ENCODE measurements at regions not wholly inside any gene's neighbourhood (a gene's known extent, or its start where the extent isn't known, plus 50 kb on each side); places are given as distances from the start of the nearest gene placed in this dataset.

DNA sequence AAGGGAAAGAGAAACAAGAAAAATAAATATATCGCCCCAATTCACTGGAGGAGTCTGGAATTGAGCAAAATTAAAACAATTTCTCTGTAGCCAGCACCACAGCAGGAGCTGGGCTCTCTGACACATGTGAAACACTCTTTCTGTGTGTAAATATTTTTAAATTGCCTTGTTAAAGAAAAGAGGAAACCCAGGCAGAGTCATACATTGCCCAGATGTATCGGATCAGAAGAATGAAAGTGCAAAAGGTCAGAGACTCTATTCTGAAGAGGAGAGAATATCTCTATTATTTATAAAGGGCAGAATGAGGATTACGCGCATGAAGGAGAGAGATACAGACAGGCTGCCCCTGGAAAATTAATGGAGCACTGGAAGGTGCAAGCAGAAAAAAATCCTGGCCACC lies 127.0 kb upstream of the MAN1A1 start:
- DNase-seq (ENCODE audit: low read depth), result no peak
- no peak overlapping the region for H3K4me3 ChIP-seq (ENCODE audit: low read depth, low read length)
- in situ Hi-C loops (cut with HindIII; ENCODE audit: low sequenced_read_pairs), result no loop called here
- TF ChIP-seq, protein P1, sequence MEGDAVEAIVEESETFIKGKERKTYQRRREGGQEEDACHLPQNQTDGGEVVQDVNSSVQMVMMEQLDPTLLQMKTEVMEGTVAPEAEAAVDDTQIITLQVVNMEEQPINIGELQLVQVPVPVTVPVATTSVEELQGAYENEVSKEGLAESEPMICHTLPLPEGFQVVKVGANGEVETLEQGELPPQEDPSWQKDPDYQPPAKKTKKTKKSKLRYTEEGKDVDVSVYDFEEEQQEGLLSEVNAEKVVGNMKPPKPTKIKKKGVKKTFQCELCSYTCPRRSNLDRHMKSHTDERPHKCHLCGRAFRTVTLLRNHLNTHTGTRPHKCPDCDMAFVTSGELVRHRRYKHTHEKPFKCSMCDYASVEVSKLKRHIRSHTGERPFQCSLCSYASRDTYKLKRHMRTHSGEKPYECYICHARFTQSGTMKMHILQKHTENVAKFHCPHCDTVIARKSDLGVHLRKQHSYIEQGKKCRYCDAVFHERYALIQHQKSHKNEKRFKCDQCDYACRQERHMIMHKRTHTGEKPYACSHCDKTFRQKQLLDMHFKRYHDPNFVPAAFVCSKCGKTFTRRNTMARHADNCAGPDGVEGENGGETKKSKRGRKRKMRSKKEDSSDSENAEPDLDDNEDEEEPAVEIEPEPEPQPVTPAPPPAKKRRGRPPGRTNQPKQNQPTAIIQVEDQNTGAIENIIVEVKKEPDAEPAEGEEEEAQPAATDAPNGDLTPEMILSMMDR (IDR thresholded peaks at IDR 0.05; ENCODE audit: low read depth, low read length, missing control alignments), result no peak

DNA sequence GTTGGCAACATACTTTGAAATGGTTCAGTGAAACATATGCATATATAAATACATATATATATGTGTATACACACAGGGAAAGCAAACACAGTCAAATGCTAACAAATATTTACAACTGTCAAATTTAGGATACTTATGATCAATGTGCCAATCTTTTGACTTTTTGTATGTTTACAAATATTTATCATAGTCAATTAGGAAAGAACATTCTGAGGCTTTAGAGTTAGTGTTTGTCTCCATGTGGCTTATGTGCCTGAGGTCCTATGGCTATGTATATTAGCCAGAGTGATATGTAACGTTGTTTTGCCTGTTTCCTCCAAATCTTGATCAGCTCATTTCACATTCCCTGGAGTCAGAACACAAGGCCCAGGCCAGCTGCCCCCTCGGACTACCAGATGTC lies 126.5 kb upstream of the MAN1A1 start:
- in situ Hi-C loops (cut with HindIII; ENCODE audit: low sequenced_read_pairs), result no loop called here
- no peak for DNase-seq (ENCODE audit: low read depth)
- TF ChIP-seq, protein P1 (IDR thresholded peaks at IDR 0.05; ENCODE audit: low read depth, low read length, missing control alignments), result no peak
- H3K4me3 ChIP-seq (ENCODE audit: low read depth, low read length), result no peak overlapping the region

DNA sequence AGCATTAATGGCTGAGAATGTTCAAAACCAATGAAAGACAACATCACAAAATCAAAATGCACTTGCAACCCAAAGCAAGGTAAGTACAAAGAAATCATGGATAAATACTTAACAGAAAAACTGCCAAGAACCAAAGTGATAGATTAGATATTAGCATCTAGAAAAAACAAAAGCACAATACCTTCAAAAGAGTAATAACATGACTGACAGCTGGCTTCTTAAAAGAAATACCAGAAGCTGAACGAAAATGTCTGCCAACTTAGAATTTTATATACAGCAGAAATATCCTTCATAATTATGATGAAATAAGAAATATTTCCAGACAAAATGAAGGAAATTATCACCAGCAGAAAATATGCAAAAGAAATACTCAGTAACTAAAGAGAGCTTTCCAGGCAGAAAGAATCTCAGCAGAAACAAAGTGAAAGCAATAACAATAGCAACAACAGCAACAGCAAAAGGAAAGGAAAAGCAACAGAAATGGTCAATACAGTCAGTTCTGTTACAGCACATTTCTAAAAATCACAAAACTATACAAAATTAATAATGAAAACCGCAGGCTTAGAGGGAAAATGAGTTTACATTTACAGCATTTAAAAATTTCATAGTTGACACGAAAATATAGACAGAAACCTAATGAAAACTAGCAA lies 121.5 kb upstream of the MAN1A1 start:
- no peak overlapping the region for H3K4me3 ChIP-seq (ENCODE audit: low read depth, low read length)
- no peak for DNase-seq (ENCODE audit: low read depth)
- in situ Hi-C loops (cut with HindIII; ENCODE audit: low sequenced_read_pairs), result no loop called here
- TF ChIP-seq, protein P1 (IDR thresholded peaks at IDR 0.05; ENCODE audit: low read depth, low read length, missing control alignments), result no peak

DNA sequence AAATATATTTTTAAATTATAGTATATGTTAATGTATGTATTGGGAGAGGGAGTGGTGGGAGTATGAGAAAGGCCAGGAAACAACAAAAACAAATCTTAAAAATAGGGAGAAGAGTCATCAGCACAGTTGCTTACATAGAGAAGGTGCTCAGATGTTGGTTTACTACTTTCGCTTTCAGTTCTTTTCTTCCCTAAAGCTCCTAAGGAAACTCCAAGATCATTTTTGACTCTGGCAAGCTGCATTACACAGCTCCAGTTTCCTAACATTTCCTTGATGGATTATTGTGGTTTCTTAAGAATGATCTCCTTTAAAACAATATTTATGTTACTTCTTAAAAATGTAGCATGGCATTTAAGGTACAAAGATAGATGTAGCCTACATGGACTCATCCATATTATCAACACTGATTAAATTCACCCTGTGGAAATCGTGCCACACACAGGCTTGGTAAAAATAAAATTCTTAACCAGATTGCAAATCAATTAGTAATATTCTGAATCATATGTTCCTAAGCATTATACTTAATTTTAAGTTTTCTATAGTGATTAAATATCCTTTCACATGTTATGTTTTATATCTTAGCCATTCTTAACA lies 118.0 kb upstream of the MAN1A1 start:
- peak; percentile 43 for DNase-seq (ENCODE audit: low read depth)
- TF ChIP-seq, protein P1 (IDR thresholded peaks at IDR 0.05; ENCODE audit: low read depth, low read length, missing control alignments), result no peak
- in situ Hi-C loops (cut with HindIII; ENCODE audit: low sequenced_read_pairs), result no loop called here
- H3K4me3 ChIP-seq (ENCODE audit: low read depth, low read length), result no peak overlapping the region

DNA sequence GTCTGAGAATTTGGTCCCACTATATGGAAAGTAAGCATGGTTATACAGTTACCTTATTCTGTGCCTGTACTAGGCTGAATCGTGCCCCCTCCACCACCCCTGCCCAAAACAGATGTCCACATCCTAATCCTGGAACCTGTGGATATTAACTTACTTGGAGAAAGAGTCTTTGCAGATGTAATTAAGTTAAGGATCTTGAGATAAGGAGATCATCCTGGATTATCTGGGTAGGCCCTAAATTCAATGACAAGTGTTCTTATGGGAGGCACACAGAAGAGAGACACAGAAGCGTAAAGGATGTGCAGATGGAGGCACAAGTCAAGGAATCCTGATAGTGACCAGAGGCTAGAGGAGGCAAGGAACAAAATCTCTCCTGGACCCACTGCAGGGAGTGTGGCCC lies 116.7 kb upstream of the MAN1A1 start:
- in situ Hi-C loops (cut with HindIII; ENCODE audit: low sequenced_read_pairs), result no loop called here
- no peak overlapping the region for H3K4me3 ChIP-seq (ENCODE audit: low read depth, low read length)
- no peak for DNase-seq (ENCODE audit: low read depth)
- TF ChIP-seq, protein P1 (IDR thresholded peaks at IDR 0.05; ENCODE audit: low read depth, low read length, missing control alignments), result no peak

DNA sequence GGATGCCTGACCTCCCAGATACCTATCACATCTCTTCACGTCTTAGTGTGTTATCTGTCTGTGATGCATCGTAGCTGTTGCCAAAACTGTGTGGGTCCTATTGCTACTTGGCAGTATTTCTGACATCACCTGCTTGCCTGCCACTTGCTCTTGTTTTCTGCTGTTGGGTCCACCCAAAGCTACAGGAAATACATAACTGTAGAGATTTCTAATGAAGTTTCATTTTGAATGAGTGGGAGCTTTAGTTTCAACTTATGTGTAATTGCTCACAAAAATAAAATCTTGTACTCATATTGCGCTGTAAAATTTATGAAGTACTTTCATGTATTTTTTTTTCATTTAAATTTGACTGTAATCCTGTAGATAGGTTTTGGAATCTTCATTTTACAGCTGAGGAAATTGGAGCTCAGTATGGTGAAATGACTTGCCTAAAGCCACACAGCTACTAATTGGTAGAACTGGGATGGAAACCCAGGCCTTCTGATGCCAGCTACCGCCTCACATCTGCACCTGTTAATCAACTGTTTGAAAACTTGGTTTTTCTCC lies 113.6 kb upstream of the MAN1A1 start:
- no peak for DNase-seq (ENCODE audit: low read depth)
- no peak overlapping the region for H3K4me3 ChIP-seq (ENCODE audit: low read depth, low read length)
- in situ Hi-C loops (cut with HindIII; ENCODE audit: low sequenced_read_pairs), result no loop called here
- TF ChIP-seq, protein P1 (IDR thresholded peaks at IDR 0.05; ENCODE audit: low read depth, low read length, missing control alignments), result no peak
